ENCODE measurements at regions not wholly inside any gene's neighbourhood (a gene's known extent, or its start where the extent isn't known, plus 50 kb on each side); places are given as distances from the start of the nearest gene placed in this dataset.

- no peak for DNase-seq
Observed at GRCh38 chr12:84077679-84078078, 834.9 kb downstream of the SLC6A15 start.

GRCh38 chr12:84075991-84076390, 836.6 kb downstream of the SLC6A15 start:
- Histone ChIP-seq H3K27me3 (no peaks in the 10 kb centered on the region), H3K9me3 (no peaks in the 10 kb centered on the region), H3K4me1 (no peaks in the 10 kb centered on the region), H3K27ac (no peak overlapping the region), H3K4me3 (no peak overlapping the region), H3K36me3 (ENCODE audit: low read depth, missing control alignments) (no peaks in the 10 kb centered on the region)
- 51 to 78% methylated on average over 1 of the region's 1 CpG for WGBS, 2 donors
- TF ChIP-seq CTCF (IDR thresholded peaks at IDR 0.05) (no peak), POLR2A (IDR thresholded peaks at IDR 0.05) (no peak)
- intact Hi-C loops (cut with DNase I; ENCODE audit: low total_unique reads) = no loop called here
- DNase-seq = no peak

More at GRCh38 chr12:84077679-84078078, 834.9 kb downstream of the SLC6A15 start:
- no peaks in the 10 kb centered on the region for H3K4me1 ChIP-seq
- H3K36me3 ChIP-seq (ENCODE audit: low read depth, missing control alignments) = no peaks in the 10 kb centered on the region
- H3K9me3 ChIP-seq = no peaks in the 10 kb centered on the region
- intact Hi-C loops (cut with DNase I; ENCODE audit: low total_unique reads) = no loop called here
- H3K4me3 ChIP-seq = no peak overlapping the region
- TF ChIP-seq POLR2A (IDR thresholded peaks at IDR 0.05) (no peak), CTCF (IDR thresholded peaks at IDR 0.05) (no peak)
- no peaks in the 10 kb centered on the region for H3K27me3 ChIP-seq
- no peak overlapping the region for H3K27ac ChIP-seq

- intact Hi-C loops (cut with DNase I; ENCODE audit: low total_unique reads) = no loop called here
- Histone ChIP-seq H3K4me3 (no peak overlapping the region), H3K27me3 (no peaks in the 10 kb centered on the region), H3K4me1 (no peaks in the 10 kb centered on the region), H3K27ac (no peak overlapping the region), H3K36me3 (ENCODE audit: low read depth, missing control alignments) (no peaks in the 10 kb centered on the region), H3K9me3 (no peaks in the 10 kb centered on the region)
- WGBS, 2 donors = 67 to 69% methylated on average over 4 of the region's 4 CpGs
- DNase-seq = no peak
- TF ChIP-seq POLR2A (IDR thresholded peaks at IDR 0.05) (no peak), CTCF (IDR thresholded peaks at IDR 0.05) (no peak)
Observed at GRCh38 chr12:84073401-84073800, 839.2 kb downstream of the SLC6A15 start.

- Histone ChIP-seq H3K36me3 (ENCODE audit: low read depth, missing control alignments) (no peaks in the 10 kb centered on the region), H3K4me1 (no peaks in the 10 kb centered on the region), H3K4me3 (no peak overlapping the region), H3K27me3 (no peaks in the 10 kb centered on the region), H3K27ac (no peak overlapping the region), H3K9me3 (no peaks in the 10 kb centered on the region)
- intact Hi-C loops (cut with DNase I; ENCODE audit: low total_unique reads) = no loop called here
- TF ChIP-seq POLR2A (IDR thresholded peaks at IDR 0.05) = no peak
- no peak for TF ChIP-seq CTCF (IDR thresholded peaks at IDR 0.05)
- DNase-seq = no peak
Observed at GRCh38 chr12:84072961-84073360, 839.6 kb downstream of the SLC6A15 start.

GRCh38 chr12:84070292-84070691, 842.3 kb downstream of the SLC6A15 start:
- TF ChIP-seq POLR2A (IDR thresholded peaks at IDR 0.05) (no peak), CTCF (IDR thresholded peaks at IDR 0.05) (no peak)
- WGBS, 2 donors = 83 to 85% methylated on average over 4 of the region's 4 CpGs
- Histone ChIP-seq H3K27me3 (no peaks in the 10 kb centered on the region), H3K9me3 (no peaks in the 10 kb centered on the region), H3K36me3 (ENCODE audit: low read depth, missing control alignments) (no peaks in the 10 kb centered on the region), H3K4me3 (no peak overlapping the region), H3K4me1 (no peaks in the 10 kb centered on the region), H3K27ac (no peak overlapping the region)
- intact Hi-C loops (cut with DNase I; ENCODE audit: low total_unique reads) = no loop called here
- no peak for DNase-seq
